HG03095 (cell line): ENCODE measurements at regions not wholly inside any gene's neighbourhood (a gene's known extent, or its start where the extent isn't known, plus 50 kb on each side); places are given as distances from the start of the nearest gene placed in this dataset.
"Not testable (repeated sequence)": the region's sequence is repeated elsewhere in the genome, so short reads cannot be mapped to it uniquely, and the experiment has no call there.

ENCODE experiments used
- ATAC-seq: cut with Tn5 transposase; IDR thresholded peaks from one replicate; pipeline ENCODE4 v1.9.1; 2021; ENCODE audit warnings: moderate library complexity; ENCODE audit not compliant: unreplicated experiment

DNA sequence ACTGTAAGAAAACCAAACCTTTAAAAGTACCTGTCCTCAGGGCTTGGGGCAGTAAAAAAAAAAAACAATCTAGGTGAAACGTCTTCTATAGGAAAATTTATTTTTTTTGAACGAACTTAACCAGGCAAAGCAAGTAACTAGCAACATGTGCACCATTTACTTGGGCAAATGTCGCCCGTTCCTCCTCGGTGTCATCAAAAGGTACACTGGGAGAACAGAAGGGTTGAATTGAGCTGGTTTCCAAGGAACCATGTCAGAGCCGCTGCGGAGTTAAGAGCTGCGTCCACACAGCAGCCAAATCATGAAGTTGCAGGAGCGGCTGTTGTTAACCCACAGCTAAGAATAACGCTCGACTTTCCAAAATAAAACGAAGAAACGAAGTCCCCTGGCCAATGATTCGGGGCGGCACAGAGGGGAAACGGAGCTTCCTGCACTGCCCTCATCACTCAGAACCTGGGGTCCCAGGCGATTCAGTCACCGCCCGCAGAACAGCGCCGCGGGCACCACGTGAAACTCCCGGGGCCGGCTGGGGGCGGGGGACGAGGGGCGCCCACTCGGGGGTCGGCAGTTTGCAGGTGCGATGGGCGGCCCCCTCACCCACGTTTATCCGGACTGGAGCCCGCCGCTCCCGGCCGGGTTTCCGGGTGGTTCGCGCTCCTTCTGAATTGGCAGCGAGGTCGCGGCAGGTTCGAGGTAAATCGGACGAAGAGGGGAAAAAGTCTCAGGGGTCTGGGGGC, 53.6 kb upstream of the PLGLB1 start:
- ATAC-seq, result peak; percentile 17

DNA sequence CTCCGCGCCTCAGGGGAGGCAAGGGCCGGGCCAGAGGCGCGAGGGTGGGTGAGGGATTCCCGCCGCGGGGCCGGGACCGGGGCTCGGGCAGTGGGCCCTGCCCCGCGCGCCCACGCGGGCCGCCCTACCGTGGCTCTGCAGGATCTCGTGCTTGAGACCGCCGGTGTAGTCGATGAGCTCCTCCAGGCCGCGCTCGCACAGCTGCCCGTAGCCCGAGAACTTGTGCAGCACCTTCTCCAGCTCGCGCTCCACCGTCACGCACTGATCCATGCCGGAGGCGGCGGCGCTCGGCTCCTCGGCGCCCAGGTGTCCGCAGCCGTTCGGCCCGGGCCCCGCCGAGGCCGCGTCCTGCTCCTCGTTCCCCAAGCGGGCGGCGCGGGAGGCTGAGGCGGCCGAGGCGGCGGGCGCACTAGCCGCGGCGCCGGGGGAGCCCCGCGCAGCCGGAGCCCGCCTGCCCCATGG, 54.2 kb upstream of the PLGLB1 start:
- peak; percentile 26 for ATAC-seq

GRCh38 chr2:87076253-87077123, 54.8 kb upstream of the PLGLB1 start:
- ATAC-seq, result peak; percentile 89

DNA sequence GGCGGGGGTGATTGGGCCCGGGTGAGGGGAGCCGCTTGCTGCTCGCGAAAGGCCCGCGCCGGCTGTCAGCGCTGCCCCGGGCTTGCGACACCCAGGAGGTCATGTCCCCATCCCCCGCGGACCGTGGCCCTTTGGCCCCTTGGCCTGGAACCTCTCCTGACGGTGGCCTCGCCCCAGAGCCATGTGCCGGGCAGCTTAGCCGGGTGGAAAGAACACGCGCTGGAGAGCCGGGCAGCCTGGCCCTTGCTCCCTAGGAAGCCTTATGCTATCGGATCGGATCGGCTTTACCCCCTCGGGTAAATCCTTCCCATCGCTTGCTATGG, 55.4 kb upstream of the PLGLB1 start:
- ATAC-seq, result not testable (repeated sequence)

DNA sequence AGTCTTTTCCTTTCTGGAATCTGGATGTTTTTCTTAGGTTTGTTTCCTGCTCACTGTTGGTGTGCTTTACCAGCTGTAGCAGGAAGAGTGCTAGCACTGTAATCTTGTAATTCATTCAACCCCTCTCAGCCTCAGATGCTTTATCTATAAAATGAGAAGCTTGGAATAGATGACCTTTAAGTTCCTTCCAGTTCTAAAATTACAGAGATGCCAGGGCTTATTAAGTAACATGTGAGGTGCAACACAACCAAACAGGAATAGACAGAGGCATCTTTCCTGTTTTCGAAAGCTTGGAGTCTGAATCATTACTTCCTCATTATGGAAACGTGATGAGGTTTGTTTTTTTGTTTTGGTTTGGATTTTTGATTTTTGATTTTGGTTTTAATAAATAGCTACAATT, 60.1 kb upstream of the PLGLB1 start:
- not testable (repeated sequence) for ATAC-seq

GRCh38 chr2:87088079-87088478, 66.4 kb upstream of the PLGLB1 start:
- not testable (repeated sequence) for ATAC-seq

DNA sequence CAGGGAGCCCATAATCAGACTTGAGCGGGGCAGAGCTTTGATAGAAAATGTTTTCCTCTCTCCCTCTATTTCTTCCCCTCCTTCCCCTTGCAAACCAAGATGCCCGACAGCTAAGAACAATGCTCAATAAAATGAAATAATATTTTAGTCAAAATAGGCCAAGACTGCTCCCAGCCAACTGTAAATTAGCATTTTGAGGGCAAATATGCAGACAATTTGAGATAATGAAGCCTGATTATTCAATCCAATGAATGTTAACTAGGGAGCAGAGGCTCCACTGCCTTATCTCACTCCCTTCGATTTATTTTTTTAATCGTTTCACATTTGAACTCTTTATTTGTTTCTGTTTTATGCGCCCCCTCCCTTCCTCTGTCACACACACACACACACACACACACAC, 67.8 kb upstream of the PLGLB1 start:
- not testable (repeated sequence) for ATAC-seq

GRCh38 chr2:87093252-87093651, 71.6 kb upstream of the PLGLB1 start:
- ATAC-seq, result not testable (repeated sequence)

DNA sequence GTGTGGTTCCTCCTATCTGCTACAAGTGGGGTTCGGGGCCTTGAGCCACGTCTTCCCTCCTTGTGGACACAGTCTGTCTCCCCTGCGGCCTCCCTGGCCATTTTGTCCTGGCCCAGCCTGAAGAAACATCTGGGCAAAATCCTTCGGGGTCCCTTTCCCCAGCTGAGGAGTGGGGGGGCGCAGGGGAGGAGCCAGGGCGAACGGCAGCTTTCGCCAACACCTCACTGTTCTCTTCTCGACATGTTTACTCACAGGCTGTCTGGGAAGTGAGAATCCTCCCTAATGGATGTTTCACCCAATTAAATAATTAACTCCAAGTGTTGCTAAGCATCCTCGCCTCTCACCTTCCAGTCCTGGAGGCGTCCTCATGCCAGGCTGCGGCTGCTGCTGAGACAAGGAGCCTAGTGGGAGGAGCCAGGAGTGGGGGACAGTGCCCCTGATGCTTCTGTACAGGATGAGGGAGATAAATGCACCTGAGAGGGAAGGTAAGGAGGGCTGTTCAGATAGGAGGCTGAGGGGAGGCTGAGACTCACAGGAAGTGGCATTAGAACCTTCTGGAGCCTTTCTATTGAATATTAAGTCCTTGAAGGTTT, 72.4 kb upstream of the PLGLB1 start:
- ATAC-seq, result not testable (repeated sequence)

DNA sequence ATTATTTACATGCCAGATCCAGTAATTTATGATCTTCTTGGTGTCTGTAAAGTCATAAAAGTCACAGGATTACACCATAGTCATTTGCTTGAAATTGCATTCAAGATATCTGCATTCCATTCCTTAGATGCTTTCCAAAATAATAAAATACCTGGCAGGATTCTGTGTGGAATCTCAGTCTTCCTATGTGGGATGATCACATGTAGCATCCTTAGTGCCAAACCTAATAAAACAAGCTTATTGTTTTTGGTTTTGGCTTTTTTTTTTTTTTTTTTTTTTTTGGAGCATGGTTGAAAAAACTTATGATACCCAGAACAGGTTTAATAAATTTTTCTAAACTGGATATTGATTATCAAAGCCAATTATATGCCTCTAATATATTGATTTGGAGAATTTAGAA, 74.2 kb upstream of the PLGLB1 start:
- not testable (repeated sequence) for ATAC-seq

GRCh38 chr2:87128761-87129553, 107.3 kb upstream of the PLGLB1 start:
- not testable (repeated sequence) for ATAC-seq

- not testable (repeated sequence) for ATAC-seq
Measured at GRCh38 chr2:87132577-87132976, 110.9 kb upstream of the PLGLB1 start.

DNA sequence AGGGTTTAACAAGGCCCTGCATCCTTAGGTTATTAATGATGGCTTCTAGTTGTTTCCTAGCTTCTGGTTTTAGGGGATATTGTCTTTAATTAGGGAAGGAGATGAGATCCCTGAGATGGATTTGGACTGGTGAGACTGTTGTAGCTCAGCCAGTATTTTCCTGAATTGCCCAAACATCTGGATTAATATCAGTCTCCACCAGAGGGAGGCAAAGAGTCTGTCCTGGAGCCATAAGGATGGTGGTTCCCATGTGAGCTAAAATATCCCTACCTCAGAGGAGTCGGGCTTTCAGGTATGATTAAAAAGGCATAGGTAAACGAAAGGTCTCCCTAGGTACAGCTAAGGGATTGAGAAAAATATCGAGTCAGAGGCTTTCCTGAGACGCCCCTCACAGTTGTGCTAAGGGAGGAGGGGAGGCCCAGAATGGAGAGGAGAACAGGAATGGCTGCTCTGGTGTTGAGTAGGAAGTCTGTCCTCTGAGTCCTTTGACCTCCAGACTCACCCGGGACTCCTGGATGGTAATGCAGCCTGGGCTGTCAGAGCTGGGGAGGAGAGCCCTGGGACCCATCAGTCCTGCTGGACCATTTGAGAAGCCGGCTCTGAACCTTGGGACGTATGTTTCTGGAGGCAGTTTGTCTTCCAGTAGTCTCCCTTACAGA, 130.3 kb upstream of the PLGLB1 start:
- ATAC-seq, result not testable (repeated sequence)

GRCh38 chr2:87174454-87174853, 152.8 kb upstream of the PLGLB1 start:
- ATAC-seq, result not testable (repeated sequence)

DNA sequence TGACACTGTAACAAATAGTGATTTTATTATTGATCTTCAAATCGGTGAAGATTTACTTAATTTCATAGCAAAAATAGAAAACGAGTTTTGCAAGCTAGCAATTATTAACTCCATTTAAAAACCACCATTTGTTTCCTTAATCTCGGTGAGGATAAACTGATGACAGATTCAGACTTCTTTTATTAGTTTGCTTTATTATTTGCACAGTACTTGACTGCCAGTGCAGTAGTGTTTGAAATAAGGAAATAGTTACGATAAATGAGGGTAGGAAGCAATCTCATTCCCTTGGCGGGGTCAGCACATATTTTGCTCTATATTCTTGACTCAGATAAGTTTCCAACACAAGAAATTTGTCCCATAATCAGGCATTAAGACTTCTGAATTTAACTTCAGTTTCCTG, 161.7 kb upstream of the PLGLB1 start:
- ATAC-seq, result not testable (repeated sequence)

DNA sequence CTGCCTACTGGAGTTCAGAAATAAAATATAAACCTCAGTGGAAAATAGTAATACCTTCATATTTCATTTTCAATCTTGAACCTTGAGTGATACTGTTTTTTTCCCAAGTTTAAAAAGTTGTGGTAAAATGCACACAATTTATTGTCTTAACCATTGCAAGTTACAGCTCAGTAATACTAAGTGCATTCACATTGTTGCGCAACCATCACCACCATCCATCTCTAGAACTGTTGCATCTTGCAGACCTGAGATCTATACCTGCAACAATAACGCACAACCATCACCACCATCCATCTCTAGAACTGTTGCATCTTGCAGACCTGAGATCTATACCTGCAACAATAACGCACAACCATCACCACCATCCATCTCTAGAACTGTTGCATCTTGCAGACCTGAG, 162.6 kb upstream of the PLGLB1 start:
- ATAC-seq, result not testable (repeated sequence)

GRCh38 chr2:87189214-87189613, 167.6 kb upstream of the PLGLB1 start:
- not testable (repeated sequence) for ATAC-seq

GRCh38 chr2:87193336-87193735, 171.7 kb upstream of the PLGLB1 start:
- ATAC-seq, result peak; percentile 72

DNA sequence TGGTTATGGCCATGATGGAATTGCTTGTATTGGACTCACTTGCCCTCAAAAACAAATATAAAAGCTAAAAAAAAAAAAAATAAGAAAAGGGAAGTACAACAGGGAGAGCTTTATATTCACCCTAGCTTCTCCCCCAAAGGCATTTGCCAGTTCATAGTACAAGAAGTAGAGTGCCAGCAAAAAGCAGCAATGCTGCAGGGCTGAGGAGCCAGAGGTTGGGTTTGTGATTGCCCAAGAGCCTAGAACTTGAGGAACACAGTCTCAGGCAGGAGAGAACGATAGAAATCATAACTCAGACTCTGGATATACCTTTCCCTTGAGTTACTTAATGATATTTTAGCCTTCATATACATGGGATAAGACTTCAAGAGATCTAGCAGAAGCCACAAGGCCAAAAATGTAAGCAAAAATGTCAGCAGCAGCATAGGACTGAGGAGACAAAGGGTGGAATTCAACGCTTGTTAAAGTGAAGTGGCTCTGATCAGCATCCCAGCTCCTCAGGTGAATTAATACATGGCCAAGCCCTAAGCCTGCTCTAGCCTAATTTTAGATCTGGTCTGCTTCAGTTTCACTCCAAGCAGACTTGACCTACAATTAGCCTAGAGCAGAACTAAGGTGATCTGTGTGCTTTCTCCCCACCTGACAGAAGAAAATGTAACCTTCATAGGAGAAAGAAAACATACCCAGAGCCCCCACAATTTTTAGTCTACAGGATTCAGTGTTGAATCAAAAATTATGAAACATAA, 172.8 kb upstream of the PLGLB1 start:
- ATAC-seq, result not testable (repeated sequence)
